ENCODE measurements at regions not wholly inside any gene's neighbourhood (a gene's known extent, or its start where the extent isn't known, plus 50 kb on each side); places are given as distances from the start of the nearest gene placed in this dataset.

DNA sequence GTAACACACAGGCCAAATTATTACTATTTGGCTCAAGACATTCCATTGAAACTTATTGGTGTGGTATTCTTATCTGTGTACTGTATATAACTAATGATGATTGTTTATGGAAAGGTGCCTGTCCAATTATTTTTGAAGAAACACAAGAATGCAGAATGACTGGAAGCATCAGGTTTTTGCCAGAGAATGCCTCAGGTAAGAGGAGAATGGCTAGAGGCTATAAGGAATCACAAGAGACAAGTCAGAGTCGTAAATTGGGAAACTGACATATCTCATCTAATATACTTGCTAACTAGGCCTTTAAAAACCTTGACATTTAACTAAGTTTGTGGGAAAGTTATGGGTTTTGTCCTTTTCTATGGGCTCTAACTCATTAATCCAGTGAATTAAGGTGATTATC is 69.3 kb upstream of the TTC29 start:
- TF ChIP-seq, protein P1, sequence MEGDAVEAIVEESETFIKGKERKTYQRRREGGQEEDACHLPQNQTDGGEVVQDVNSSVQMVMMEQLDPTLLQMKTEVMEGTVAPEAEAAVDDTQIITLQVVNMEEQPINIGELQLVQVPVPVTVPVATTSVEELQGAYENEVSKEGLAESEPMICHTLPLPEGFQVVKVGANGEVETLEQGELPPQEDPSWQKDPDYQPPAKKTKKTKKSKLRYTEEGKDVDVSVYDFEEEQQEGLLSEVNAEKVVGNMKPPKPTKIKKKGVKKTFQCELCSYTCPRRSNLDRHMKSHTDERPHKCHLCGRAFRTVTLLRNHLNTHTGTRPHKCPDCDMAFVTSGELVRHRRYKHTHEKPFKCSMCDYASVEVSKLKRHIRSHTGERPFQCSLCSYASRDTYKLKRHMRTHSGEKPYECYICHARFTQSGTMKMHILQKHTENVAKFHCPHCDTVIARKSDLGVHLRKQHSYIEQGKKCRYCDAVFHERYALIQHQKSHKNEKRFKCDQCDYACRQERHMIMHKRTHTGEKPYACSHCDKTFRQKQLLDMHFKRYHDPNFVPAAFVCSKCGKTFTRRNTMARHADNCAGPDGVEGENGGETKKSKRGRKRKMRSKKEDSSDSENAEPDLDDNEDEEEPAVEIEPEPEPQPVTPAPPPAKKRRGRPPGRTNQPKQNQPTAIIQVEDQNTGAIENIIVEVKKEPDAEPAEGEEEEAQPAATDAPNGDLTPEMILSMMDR (IDR thresholded peaks at IDR 0.05 in 8 of 11, conservative IDR thresholded peaks at IDR 0.05 in 3 of 11): no peak
- TF ChIP-seq POLR2AphosphoS5 (IDR thresholded peaks at IDR 0.05): no peak
- no peak for TF ChIP-seq POLR2A (IDR thresholded peaks at IDR 0.05)
